GM12878 (cell line): ENCODE measurements at regions not wholly inside any gene's neighbourhood (a gene's known extent, or its start where the extent isn't known, plus 50 kb on each side); places are given as distances from the start of the nearest gene placed in this dataset.

Experiments
- ATAC-seq: fragments of 200-7000 bp; cut with Tn5 transposase; 3 replicates; pipeline ENCODE4 v1.9.1; 2020; ENCODE audit warnings: mild to moderate bottlenecking, moderate library complexity
- BruUV-seq: library from RNA; stranded (reverse); fragments of 400-500 nt; replicated peaks from 2 replicates; lab custom pipeline; 2021; lab: Mats Ljungman, UMichigan
- CTCF ChIA-PET: fragments of 300-600 bp; sonication (Branson Sonifier 250); formaldehyde crosslinking; extraction: SDS; loops from one replicate; lab custom pipeline; 2021; ENCODE audit warnings: inconsistent platforms; lab: Yijun Ruan, JAX
- POLR2A ChIA-PET: fragments of 350-600 bp; formaldehyde crosslinking; extraction: SDS; loops from one replicate; lab custom pipeline; 2021; ENCODE audit warnings: inconsistent platforms; lab: Charles Lee
- RAD21 ChIA-PET: fragments of 300-600 bp; sonication (Branson Sonifier 250); formaldehyde crosslinking; loops from one replicate; lab custom pipeline; 2023; ENCODE audit warnings: antibody characterized with exemption; ENCODE audit not compliant: unreplicated experiment; lab: Charles Lee
- SMC1A ChIA-PET: fragments of 300-600 bp; sonication (Branson Sonifier 250); formaldehyde crosslinking; loops from one replicate; lab custom pipeline; 2023; ENCODE audit not compliant: unreplicated experiment, uncharacterized antibody; lab: Charles Lee
- DNase-seq: peaks from one replicate; pipeline ENCODE4 v3.0.0-alpha.2; 2011; ENCODE audit warnings: low read depth, low spot score
- FAIRE-seq: peaks from 3 replicates; lab custom pipeline; 2011; peaks lifted over from hg19 to GRCh38; lab: Jason Lieb, UNC
- H2AFZ ChIP-seq: 2 replicates; pipeline ENCODE4 v1.6.0; 2011; ENCODE audit warnings: low read depth, low read length, control low read depth; ENCODE audit not compliant: control insufficient read depth
- H3K27ac ChIP-seq: 2 replicates; pipeline ENCODE4 v1.5.1; 2011; ENCODE audit warnings: control low read depth; ENCODE audit not compliant: control insufficient read depth, insufficient read depth
- H3K27me3 ChIP-seq, 2 experiments: replicated peaks in 1 of 2; 2 replicates each; pipeline versions ENCODE4 v1.6.0 to v1.6.1; 2011; ENCODE audit warnings: low read length in 1 of 2; ENCODE audit not compliant: control insufficient read depth in 2 of 2, insufficient read depth in 2 of 2
- H3K36me3 ChIP-seq, 2 experiments: 2 replicates each; pipeline ENCODE4 v1.5.1; 2011; ENCODE audit warnings: low read length in 1 of 2; ENCODE audit not compliant: control insufficient read depth in 2 of 2, insufficient read depth in 2 of 2
- H3K4me1 ChIP-seq: 2 replicates; pipeline ENCODE4 v1.6.1; 2011; ENCODE audit warnings: mild to moderate bottlenecking, low read length, moderate library complexity, mixed read lengths; ENCODE audit not compliant: control insufficient read depth, insufficient read depth
- H3K4me2 ChIP-seq: 2 replicates; pipeline ENCODE4 v1.6.0; 2011; ENCODE audit warnings: control low read depth; ENCODE audit not compliant: control insufficient read depth, insufficient read depth
- H3K4me3 ChIP-seq: fragments of 200-600 bp; sonication (generic); 2 replicates; pipeline ENCODE4 v1.5.1; 2016
- H3K79me2 ChIP-seq: 2 replicates; pipeline ENCODE4 v1.6.0; 2011; ENCODE audit warnings: low read length; ENCODE audit not compliant: control insufficient read depth, insufficient read depth
- H3K9ac ChIP-seq: 2 replicates; pipeline ENCODE4 v1.8.0; 2011; ENCODE audit warnings: low read length, control low read depth, mixed read lengths; ENCODE audit not compliant: control insufficient read depth, insufficient read depth
- H3K9me3 ChIP-seq: replicated peaks from 3 replicates; pipeline ENCODE4 v1.5.1; 2011; ENCODE audit warnings: mild to moderate bottlenecking, low read length; ENCODE audit not compliant: control insufficient read depth, insufficient read depth
- H4K20me1 ChIP-seq: 2 replicates; pipeline ENCODE4 v1.6.0; 2011; ENCODE audit not compliant: control insufficient read depth, insufficient read depth
- CBFB ChIP-seq: IDR thresholded peaks from 2 replicates; pipeline ENCODE4 v1.6.1; 2016; ENCODE audit warnings: antibody characterized with exemption, low read depth
- MAX ChIP-seq: IDR thresholded peaks from 2 replicates; pipeline ENCODE4 v1.6.1; 2012; ENCODE audit warnings: low read depth, low read length, improper control_type of control experiment
- MXI1 ChIP-seq: fragments of 150-350 bp; IDR thresholded peaks from 2 replicates; pipeline ENCODE4 v1.6.1; 2011; ENCODE audit warnings: low read depth, mild to moderate bottlenecking, inconsistent platforms, low read length, improper control_type of control experiment
- POLR2A ChIP-seq: IDR thresholded peaks from 2 replicates; pipeline ENCODE4 v1.6.1; 2011; ENCODE audit warnings: low read depth, mild to moderate bottlenecking, low read length
- SMAD1 ChIP-seq: fragments of 450-650 bp; IDR thresholded peaks from 2 replicates; pipeline ENCODE4 v1.6.1; 2018; ENCODE audit warnings: mild to moderate bottlenecking, low read depth; ENCODE audit not compliant: partially characterized antibody
- SUZ12 ChIP-seq: fragments of 200-600 bp; sonication (generic); IDR thresholded peaks from one replicate; pipeline ENCODE4 v1.6.1; 2018; ENCODE audit warnings: antibody characterized with exemption, mild to moderate bottlenecking; ENCODE audit not compliant: unreplicated experiment
- ZBED1 ChIP-seq: IDR thresholded peaks from 2 replicates; pipeline ENCODE4 v1.6.1; 2016; ENCODE audit warnings: borderline replicate concordance
- ZSCAN29 ChIP-seq: fragments of 450-650 bp; IDR thresholded peaks from 2 replicates; pipeline ENCODE4 v1.6.1; 2017; ENCODE audit warnings: mild to moderate bottlenecking, moderate library complexity
- WGBS: methylation state at CpG from one replicate; pipeline ENCODE4 v1.1.6; 2016; ENCODE audit warnings: low lambda C conversion rate; ENCODE audit not compliant: insufficient replicate concordance, insufficient coverage; ENCODE audit errors: missing lambda C conversion rate; 5-methylcytosine and 5-hydroxymethylcytosine counted together
- in situ Hi-C: fragments of 300-500 bp; cut with MboI; formaldehyde crosslinking; loops from 9 replicates; pipeline ENCODE4 v1.14.3; 2018; ENCODE audit warnings: mixed read lengths
- intact Hi-C: fragments of 100-400 bp; cut with micrococcal nuclease; formaldehyde crosslinking; loops from one replicate; pipeline ENCODE4 v1.14.2; 2022; ENCODE audit not compliant: unreplicated experiment

GRCh38 chr5:145228564-145228963 is 606.6 kb downstream of the PRELID2 start:
- no peak for TF ChIP-seq POLR2A
- TF ChIP-seq SMAD1 = no peak
- no peak overlapping the region for H2AFZ ChIP-seq
- RAD21 ChIA-PET = no interaction called here
- no peaks in the 10 kb centered on the region for H4K20me1 ChIP-seq
- CTCF ChIA-PET = no interaction called here
- WGBS = 46% methylated on average over 10 of the region's 10 CpGs
- intact Hi-C loops (no loop called here), in situ Hi-C loops (no loop called here)
- BruUV-seq = no TSS peak
- no peak overlapping the region for H3K9ac ChIP-seq
- DNase-seq (no peak), ATAC-seq (no peak), FAIRE-seq (no peak)
- POLR2A ChIA-PET = no interaction called here
- H3K4me1 ChIP-seq = no peaks in the 10 kb centered on the region
- no peaks in the 10 kb centered on the region for H3K36me3 ChIP-seq
- H3K27ac ChIP-seq = no peak overlapping the region
- no peaks in the 10 kb centered on the region for H3K9me3 ChIP-seq
- H3K4me2 ChIP-seq = no peak overlapping the region
- no peak overlapping the region for H3K4me3 ChIP-seq
- no peaks in the 10 kb centered on the region for H3K27me3 ChIP-seq
- no peaks in the 10 kb centered on the region for H3K79me2 ChIP-seq
- SMC1A ChIA-PET = no interaction called here

GRCh38 chr5:145227881-145228280 is 607.3 kb downstream of the PRELID2 start:
- Histone ChIP-seq H3K27ac (no peak overlapping the region), H3K4me3 (no peak overlapping the region), H3K9me3 (no peaks in the 10 kb centered on the region), H3K4me2 (no peak overlapping the region), H2AFZ (no peak overlapping the region), H3K9ac (no peak overlapping the region), H3K4me1 (no peaks in the 10 kb centered on the region), H3K27me3 (no peaks in the 10 kb centered on the region), H3K79me2 (no peaks in the 10 kb centered on the region), H4K20me1 (no peaks in the 10 kb centered on the region), H3K36me3 (no peaks in the 10 kb centered on the region)
- ChIA-PET RAD21 (no interaction called here), POLR2A (no interaction called here), SMC1A (no interaction called here), CTCF (no interaction called here)
- BruUV-seq = no TSS peak
- no peak for FAIRE-seq
- no peak for TF ChIP-seq SUZ12
- no peak for TF ChIP-seq ZBED1
- no peak for TF ChIP-seq MAX
- no peak for TF ChIP-seq CBFB
- TF ChIP-seq MXI1 = no peak
- TF ChIP-seq ZSCAN29 = no peak
- intact Hi-C loops = no loop called here
- in situ Hi-C loops = no loop called here
- 37% methylated on average over 2 of the region's 2 CpGs for WGBS
- no peak for ATAC-seq
- DNase-seq = no peak
